ENCODE measurements at regions not wholly inside any gene's neighbourhood (a gene's known extent, or its start where the extent isn't known, plus 50 kb on each side); places are given as distances from the start of the nearest gene placed in this dataset.
"Not testable (repeated sequence)": the region's sequence is repeated elsewhere in the genome, so short reads cannot be mapped to it uniquely, and the experiment has no call there.

GRCh38 chr7:53239151-53239550 is 203.7 kb downstream of the POM121L12 start:
- not testable (repeated sequence) for DNase-seq

- no peak for DNase-seq
Observed at GRCh38 chr7:53245721-53246120, 210.3 kb downstream of the POM121L12 start.

- DNase-seq: no peak
Observed at GRCh38 chr7:53246957-53247356, 211.5 kb downstream of the POM121L12 start.

- DNase-seq: no peak
Observed at GRCh38 chr7:53252539-53252938, 217.1 kb downstream of the POM121L12 start.

GRCh38 chr7:53272081-53272480 is 236.6 kb downstream of the POM121L12 start:
- no peak for DNase-seq

GRCh38 chr7:53281312-53281711 is 245.9 kb downstream of the POM121L12 start:
- no peak for DNase-seq

GRCh38 chr7:53292341-53292740 is 256.9 kb downstream of the POM121L12 start:
- no peak for DNase-seq

GRCh38 chr7:53302496-53303246 is 267.2 kb downstream of the POM121L12 start:
- DNase-seq: no peak

- DNase-seq: no peak
Observed at GRCh38 chr7:53303781-53304180, 268.3 kb downstream of the POM121L12 start.

GRCh38 chr7:53306846-53307245 is 271.4 kb downstream of the POM121L12 start:
- DNase-seq: no peak

- no peak for DNase-seq
Observed at GRCh38 chr7:53311205-53311604, 275.8 kb downstream of the POM121L12 start.

GRCh38 chr7:53315981-53316380 is 280.5 kb downstream of the POM121L12 start:
- DNase-seq: no peak

GRCh38 chr7:53318566-53318965 is 283.1 kb downstream of the POM121L12 start:
- DNase-seq: no peak

- no peak for DNase-seq
Observed at GRCh38 chr7:53325061-53325460, 289.6 kb downstream of the POM121L12 start.

GRCh38 chr7:53326634-53327033 is 291.2 kb downstream of the POM121L12 start:
- DNase-seq: no peak

GRCh38 chr7:53336105-53336668 is 300.8 kb downstream of the POM121L12 start:
- no peak for DNase-seq

- DNase-seq: no peak
Observed at GRCh38 chr7:53340220-53340619, 304.8 kb downstream of the POM121L12 start.

GRCh38 chr7:53350241-53350640 is 314.8 kb downstream of the POM121L12 start:
- no peak for DNase-seq

GRCh38 chr7:53351681-53352080 is 316.2 kb downstream of the POM121L12 start:
- DNase-seq: no peak

GRCh38 chr7:53358269-53358668 is 322.8 kb downstream of the POM121L12 start:
- DNase-seq: no peak

GRCh38 chr7:53383131-53383530 is 347.7 kb downstream of the POM121L12 start:
- DNase-seq: no peak

- DNase-seq: not testable (repeated sequence)
Observed at GRCh38 chr7:53385239-53385638, 349.8 kb downstream of the POM121L12 start.

GRCh38 chr7:53387515-53387914 is 352.1 kb downstream of the POM121L12 start:
- no peak for DNase-seq

- DNase-seq: no peak
Observed at GRCh38 chr7:53397911-53398310, 362.5 kb downstream of the POM121L12 start.

- no peak for DNase-seq
Observed at GRCh38 chr7:53398566-53398965, 363.1 kb downstream of the POM121L12 start.

All from DMS79 (cell line).